ENCODE measurements at regions not wholly inside any gene's neighbourhood (a gene's known extent, or its start where the extent isn't known, plus 50 kb on each side); places are given as distances from the start of the nearest gene placed in this dataset.

- no peak for TF ChIP-seq CTCF (IDR thresholded peaks at IDR 0.05)
- TF ChIP-seq POLR2A (IDR thresholded peaks at IDR 0.05), result no peak
Measured at GRCh38 chr4:56130606-56131155, 181.9 kb downstream of the CEP135 start.
